ENCODE measurements at regions not wholly inside any gene's neighbourhood (a gene's known extent, or its start where the extent isn't known, plus 50 kb on each side); places are given as distances from the start of the nearest gene placed in this dataset.

DNA sequence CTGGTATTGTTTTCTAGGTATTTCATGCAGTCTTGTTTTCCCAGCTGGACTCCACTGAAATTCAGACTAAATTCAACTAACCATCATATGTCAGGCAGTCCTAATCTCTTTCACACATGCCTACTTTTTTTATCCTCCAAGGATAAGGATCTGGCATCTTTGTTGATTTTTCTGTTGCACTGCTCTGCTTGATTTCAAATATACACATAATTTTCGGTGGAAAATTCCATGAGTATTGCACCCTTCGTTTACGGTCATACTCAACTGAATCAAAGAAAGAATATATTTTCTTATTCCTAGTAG is 64.8 kb upstream of the UNC93A start:
- H2AFZ ChIP-seq (ENCODE audit: low read depth, low read length, poor library complexity, severe bottlenecking) = no peak overlapping the region
- no peak for DNase-seq (ENCODE audit: low read depth, low spot score)
- H3K4me2 ChIP-seq (ENCODE audit: low read length) = no peak overlapping the region
- peaks cover 43% of the 10 kb centered on the region for H3K27me3 ChIP-seq (ENCODE audit: insufficient read depth, low read length)
- no peak for TF ChIP-seq EZH2phosphoT487 (IDR thresholded peaks at IDR 0.05; ENCODE audit: borderline replicate concordance)
- no peak for ATAC-seq
- CTCF ChIA-PET = no interaction called here
- H3K79me2 ChIP-seq (ENCODE audit: insufficient read depth, low read length) = no peaks in the 10 kb centered on the region
- no peaks in the 10 kb centered on the region for H3K9me3 ChIP-seq (ENCODE audit: control insufficient read depth in 1 of 2, insufficient read depth in 1 of 2, low read depth in 1 of 2, low read length in 2 of 2)
- no peaks in the 10 kb centered on the region for H3K9me2 ChIP-seq (ENCODE audit: insufficient read depth)
- RAD21 ChIA-PET (ENCODE audit: low non-redundant PET in 1 of 2, low total read pairs in 2 of 2, uncharacterized antibody in 2 of 2, unreplicated experiment in 2 of 2) = no interaction called here
- no peak overlapping the region for H3K9ac ChIP-seq (ENCODE audit: low read length)
- H3K36me3 ChIP-seq (ENCODE audit: control insufficient read depth in 1 of 2, insufficient read depth in 2 of 2, low read length in 2 of 2) = no peaks in the 10 kb centered on the region
- no TSS peak for BruUV-seq (replicated peaks)
- intact Hi-C loops (cut with micrococcal nuclease) = no loop called here
- no peak overlapping the region for H3K27ac ChIP-seq (ENCODE audit: low read depth, low read length)
- no peaks in the 10 kb centered on the region for H4K20me1 ChIP-seq (ENCODE audit: insufficient read depth)
- no peak overlapping the region for H3K4me3 ChIP-seq (replicated peaks in 1 of 2; ENCODE audit: low read depth in 1 of 2, low read length in 2 of 2)
- H3K4me1 ChIP-seq (ENCODE audit: control insufficient read depth in 1 of 2, insufficient read depth in 2 of 2, low read length in 2 of 2) = peaks cover 3 to 11% of the 10 kb centered on the region in 2 experiments; a peak in 3 of 4 replicates
- POLR2A ChIA-PET = no interaction called here

DNA sequence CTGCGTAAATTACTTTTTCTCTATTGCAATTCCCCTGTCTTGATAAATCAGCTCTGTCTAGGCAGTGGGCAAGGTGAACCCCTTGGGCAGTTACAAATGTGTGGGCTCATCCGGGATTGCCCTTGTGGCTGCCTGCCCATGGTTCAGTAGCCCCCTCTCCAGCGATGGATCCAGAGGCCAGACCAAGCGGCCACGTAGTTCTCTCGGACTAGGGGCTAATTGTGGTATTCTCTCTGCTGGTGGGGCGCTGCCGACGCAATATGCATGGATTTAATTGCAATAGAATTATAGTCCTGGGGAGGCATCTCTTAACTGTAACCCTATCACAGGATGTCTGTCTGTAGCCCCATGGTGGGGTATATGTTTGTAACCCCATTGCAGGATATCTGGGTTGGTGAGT is 64.3 kb upstream of the UNC93A start:
- no TSS peak for BruUV-seq (replicated peaks)

More for the DNA sequence above, 64.3 kb upstream of the UNC93A start:
- Histone ChIP-seq H3K9me2 (ENCODE audit: insufficient read depth) (no peaks in the 10 kb centered on the region), H4K20me1 (ENCODE audit: insufficient read depth) (no peaks in the 10 kb centered on the region), H3K9me3 (ENCODE audit: control insufficient read depth in 1 of 2, insufficient read depth in 1 of 2, low read depth in 1 of 2, low read length in 2 of 2) (no peaks in the 10 kb centered on the region), H2AFZ (ENCODE audit: low read depth, low read length, poor library complexity, severe bottlenecking) (no peak overlapping the region), H3K9ac (ENCODE audit: low read length) (no peak overlapping the region), H3K27me3 (ENCODE audit: insufficient read depth, low read length) (peaks cover 43% of the 10 kb centered on the region), H3K4me3 (replicated peaks in 1 of 2; ENCODE audit: low read depth in 1 of 2, low read length in 2 of 2) (no peak overlapping the region), H3K4me2 (ENCODE audit: low read length) (no peak overlapping the region), H3K36me3 (ENCODE audit: control insufficient read depth in 1 of 2, insufficient read depth in 2 of 2, low read length in 2 of 2) (no peaks in the 10 kb centered on the region), H3K27ac (ENCODE audit: low read depth, low read length) (no peak overlapping the region), H3K4me1 (ENCODE audit: control insufficient read depth in 1 of 2, insufficient read depth in 2 of 2, low read length in 2 of 2) (peaks cover 3 to 11% of the 10 kb centered on the region in 2 experiments; a peak in 3 of 4 replicates), H3K79me2 (ENCODE audit: insufficient read depth, low read length) (no peaks in the 10 kb centered on the region)
- ChIA-PET CTCF (no interaction called here), POLR2A (no interaction called here), RAD21 (ENCODE audit: low non-redundant PET in 1 of 2, low total read pairs in 2 of 2, uncharacterized antibody in 2 of 2, unreplicated experiment in 2 of 2) (no interaction called here)
- no peak for DNase-seq (ENCODE audit: low read depth, low spot score)
- no peak for ATAC-seq
- intact Hi-C loops (cut with micrococcal nuclease) = no loop called here
- TF ChIP-seq ZNF274 (IDR thresholded peaks at IDR 0.05; ENCODE audit: low read depth, low read length) (no peak), SP1 (IDR thresholded peaks at IDR 0.05; ENCODE audit: low read depth) (no peak), CBX3 (IDR thresholded peaks at IDR 0.05; ENCODE audit: low read depth) (no peak), CTCF (IDR thresholded peaks at IDR 0.05 in 2 of 3, conservative IDR thresholded peaks at IDR 0.05 in 1 of 3; ENCODE audit: borderline replicate concordance in 1 of 3, insufficient read depth in 1 of 3, low read depth in 2 of 3, low read length in 2 of 3) (no peak), CEBPB (IDR thresholded peaks at IDR 0.05; ENCODE audit: low read depth) (no peak), POLR2A (IDR thresholded peaks at IDR 0.05; ENCODE audit: borderline replicate concordance, extremely low read depth, insufficient read depth, insufficient read length) (no peak)
- TF ChIP-seq, protein P1, sequence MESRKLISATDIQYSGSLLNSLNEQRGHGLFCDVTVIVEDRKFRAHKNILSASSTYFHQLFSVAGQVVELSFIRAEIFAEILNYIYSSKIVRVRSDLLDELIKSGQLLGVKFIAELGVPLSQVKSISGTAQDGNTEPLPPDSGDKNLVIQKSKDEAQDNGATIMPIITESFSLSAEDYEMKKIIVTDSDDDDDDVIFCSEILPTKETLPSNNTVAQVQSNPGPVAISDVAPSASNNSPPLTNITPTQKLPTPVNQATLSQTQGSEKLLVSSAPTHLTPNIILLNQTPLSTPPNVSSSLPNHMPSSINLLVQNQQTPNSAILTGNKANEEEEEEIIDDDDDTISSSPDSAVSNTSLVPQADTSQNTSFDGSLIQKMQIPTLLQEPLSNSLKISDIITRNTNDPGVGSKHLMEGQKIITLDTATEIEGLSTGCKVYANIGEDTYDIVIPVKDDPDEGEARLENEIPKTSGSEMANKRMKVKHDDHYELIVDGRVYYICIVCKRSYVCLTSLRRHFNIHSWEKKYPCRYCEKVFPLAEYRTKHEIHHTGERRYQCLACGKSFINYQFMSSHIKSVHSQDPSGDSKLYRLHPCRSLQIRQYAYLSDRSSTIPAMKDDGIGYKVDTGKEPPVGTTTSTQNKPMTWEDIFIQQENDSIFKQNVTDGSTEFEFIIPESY (IDR thresholded peaks at IDR 0.05; ENCODE audit: extremely low read depth, insufficient replicate concordance, low read length) = no peak

All from HCT116 (cell line).